Lower leg skin (tissue), 4 donors: ENCODE measurements at regions not wholly inside any gene's neighbourhood (a gene's known extent, or its start where the extent isn't known, plus 50 kb on each side); places are given as distances from the start of the nearest gene placed in this dataset.
A peak's percentile ranks its signal among the peaks of the same experiment; 100 is the strongest.

Experiments
- DNase-seq, 2 donors: peaks; one replicate each; pipeline ENCODE4 v3.0.0-alpha.2; 2019; ENCODE audit warnings: low spot score in 2 of 2
- H3K4me3 ChIP-seq: fragments of 200-600 bp; sonication (generic); 2 replicates; pipeline ENCODE4 v1.5.1; 2017; ENCODE audit warnings: mild to moderate bottlenecking, low read depth; ENCODE audit not compliant: poor library complexity, severe bottlenecking
- POLR2A ChIP-seq, 2 donors: fragments of 450-650 bp; IDR thresholded peaks; one replicate each; pipeline ENCODE4 v1.6.1; 2016 to 2017; ENCODE audit warnings: antibody characterized with exemption in 2 of 2, mild to moderate bottlenecking in 1 of 2, moderate library complexity in 1 of 2
- WGBS, 2 donors: methylation state at CpG; one replicate each; pipeline ENCODE4 v1.1.5; 2018; 5-methylcytosine and 5-hydroxymethylcytosine counted together
- intact Hi-C: fragments of 100-400 bp; cut with DNase I; formaldehyde crosslinking; loops from one replicate; pipeline ENCODE4 v1.15.0; 2023; ENCODE audit warnings: low total_unique reads
- TF ChIP-seq, protein P1 (sequence below), 3 donors: fragments of 450-650 bp; IDR thresholded peaks; one replicate each; pipeline ENCODE4 v1.5.1; 2016; ENCODE audit warnings: antibody characterized with exemption in 3 of 3, mild to moderate bottlenecking in 3 of 3, moderate library complexity in 2 of 3

DNA sequence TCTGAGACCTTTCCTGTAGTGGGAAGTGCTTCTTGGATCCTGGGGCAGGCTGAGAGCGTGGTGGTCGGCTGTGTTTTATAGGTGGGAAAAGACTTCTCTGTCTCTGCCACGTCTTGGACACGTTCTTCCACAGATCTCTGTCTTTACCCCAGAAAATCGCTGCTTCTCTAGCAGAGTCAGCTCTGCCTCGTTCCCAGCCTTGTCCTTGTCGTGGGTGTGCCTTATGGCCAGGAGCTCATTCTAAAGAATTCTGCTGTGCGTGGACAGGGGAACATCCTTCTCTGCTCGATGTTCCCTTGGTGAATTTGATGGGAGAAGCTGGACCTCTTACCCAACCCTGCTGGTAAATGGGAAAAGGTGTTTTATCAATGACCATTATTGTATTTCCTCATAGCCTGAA is 433.1 kb upstream of the C2CD4B start:
- H3K4me3 ChIP-seq, result no peak overlapping the region
- no peak for TF ChIP-seq POLR2A (IDR thresholded peaks at IDR 0.05)
- TF ChIP-seq, protein P1, sequence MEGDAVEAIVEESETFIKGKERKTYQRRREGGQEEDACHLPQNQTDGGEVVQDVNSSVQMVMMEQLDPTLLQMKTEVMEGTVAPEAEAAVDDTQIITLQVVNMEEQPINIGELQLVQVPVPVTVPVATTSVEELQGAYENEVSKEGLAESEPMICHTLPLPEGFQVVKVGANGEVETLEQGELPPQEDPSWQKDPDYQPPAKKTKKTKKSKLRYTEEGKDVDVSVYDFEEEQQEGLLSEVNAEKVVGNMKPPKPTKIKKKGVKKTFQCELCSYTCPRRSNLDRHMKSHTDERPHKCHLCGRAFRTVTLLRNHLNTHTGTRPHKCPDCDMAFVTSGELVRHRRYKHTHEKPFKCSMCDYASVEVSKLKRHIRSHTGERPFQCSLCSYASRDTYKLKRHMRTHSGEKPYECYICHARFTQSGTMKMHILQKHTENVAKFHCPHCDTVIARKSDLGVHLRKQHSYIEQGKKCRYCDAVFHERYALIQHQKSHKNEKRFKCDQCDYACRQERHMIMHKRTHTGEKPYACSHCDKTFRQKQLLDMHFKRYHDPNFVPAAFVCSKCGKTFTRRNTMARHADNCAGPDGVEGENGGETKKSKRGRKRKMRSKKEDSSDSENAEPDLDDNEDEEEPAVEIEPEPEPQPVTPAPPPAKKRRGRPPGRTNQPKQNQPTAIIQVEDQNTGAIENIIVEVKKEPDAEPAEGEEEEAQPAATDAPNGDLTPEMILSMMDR (IDR thresholded peaks at IDR 0.05), result no peak
- DNase-seq, result no peak
- 81 to 85% methylated on average over 9 of the region's 9 CpGs for WGBS, 2 donors
- intact Hi-C loops, result no loop called here

DNA sequence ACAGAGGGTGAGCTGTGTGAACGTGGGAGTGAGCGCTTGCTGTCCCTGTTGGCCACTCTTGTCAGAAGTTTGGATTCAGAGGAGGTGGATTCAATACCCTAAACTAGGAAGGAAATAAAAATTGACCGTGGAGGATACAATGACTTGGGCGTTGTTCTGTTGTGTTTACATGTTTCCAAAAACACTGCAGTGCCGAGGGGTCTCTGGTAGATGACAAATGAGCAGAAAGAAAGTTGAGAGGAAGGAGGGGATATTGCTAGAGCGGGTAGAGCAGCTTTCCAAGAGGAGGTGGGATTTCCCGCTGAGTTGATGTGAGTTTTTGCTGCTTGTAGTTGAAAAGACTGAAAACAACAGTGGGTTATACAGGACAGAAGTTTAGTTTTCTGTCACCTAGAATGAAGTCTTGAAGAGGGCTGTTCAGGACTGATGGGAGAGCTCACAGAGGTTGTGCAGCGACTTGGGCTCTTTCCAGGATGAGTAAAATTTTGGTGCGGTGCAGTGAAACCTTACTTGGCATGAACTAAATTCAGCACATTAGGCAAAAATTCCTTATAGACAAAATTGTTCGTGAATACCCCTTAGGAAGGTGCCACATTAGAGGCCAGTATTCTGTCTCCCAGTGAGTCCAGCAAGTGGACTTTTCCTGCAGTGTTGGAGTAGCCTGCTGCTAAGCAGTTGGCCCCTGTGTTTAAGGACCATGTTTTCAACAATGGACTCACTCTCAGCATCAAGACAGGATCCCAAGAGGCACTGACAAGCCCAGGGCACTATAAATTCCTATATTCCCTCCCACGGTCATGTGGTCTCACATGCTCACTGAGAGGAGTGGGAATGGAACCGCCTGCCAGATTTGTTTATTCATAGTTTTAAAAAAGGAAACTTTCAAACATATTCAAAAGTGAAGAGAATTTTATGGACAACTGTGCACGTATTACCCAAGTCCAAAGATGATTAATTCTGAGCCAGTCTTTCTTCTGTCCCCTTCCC is 435.0 kb upstream of the C2CD4B start:
- no peak overlapping the region for H3K4me3 ChIP-seq
- no peak for DNase-seq
- intact Hi-C loops, result no loop called here
- TF ChIP-seq POLR2A (IDR thresholded peaks at IDR 0.05), result no peak
- TF ChIP-seq, protein P1 (IDR thresholded peaks at IDR 0.05), result no peak
- 71 to 73% methylated on average over 13 of the region's 13 CpGs for WGBS, 2 donors

DNA sequence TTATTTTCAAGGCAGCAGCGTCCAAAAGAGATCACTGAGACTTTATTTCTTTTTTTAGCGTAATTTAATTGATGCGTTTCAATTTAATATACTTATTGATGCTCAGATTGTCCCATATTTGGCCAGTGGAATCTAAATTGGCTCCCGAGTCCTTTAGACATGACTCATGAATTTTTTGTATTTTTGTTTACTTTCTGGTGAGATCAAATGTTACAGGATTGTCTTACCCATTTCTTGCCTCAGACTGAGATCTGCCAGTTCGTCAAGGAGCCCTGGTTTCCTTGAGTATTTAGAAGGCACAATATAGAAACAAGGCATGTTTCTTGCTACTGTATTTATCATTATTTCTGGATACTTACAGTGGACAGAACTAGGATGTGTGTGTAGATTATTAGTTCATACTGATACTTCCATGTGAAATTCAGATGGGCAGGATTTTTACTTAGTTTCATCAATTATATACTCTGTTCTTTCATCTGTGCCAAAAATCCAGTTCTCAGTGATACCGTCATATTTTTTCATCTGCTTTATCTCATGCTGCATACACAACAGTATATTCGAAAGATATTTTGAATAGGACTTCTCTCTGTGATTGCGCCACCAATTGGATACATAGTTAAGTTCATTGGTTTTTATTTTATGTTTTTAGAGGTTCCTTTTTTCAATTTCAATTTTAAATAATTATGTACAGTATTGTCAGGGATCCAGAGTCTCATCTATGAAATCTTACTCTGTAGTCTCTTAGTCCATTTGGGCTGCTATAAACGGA is 436.9 kb upstream of the C2CD4B start:
- intact Hi-C loops, result no loop called here
- TF ChIP-seq, protein P1 (IDR thresholded peaks at IDR 0.05), result no peak
- TF ChIP-seq POLR2A (IDR thresholded peaks at IDR 0.05), result no peak
- WGBS, 2 donors, result 83 to 86% methylated on average over 9 of the region's 9 CpGs
- no peak overlapping the region for H3K4me3 ChIP-seq
- DNase-seq, result no peak

GRCh38 chr15:62603742-62604141 is 438.7 kb upstream of the C2CD4B start:
- no peak overlapping the region for H3K4me3 ChIP-seq
- 41 to 47% methylated on average over 1 of the region's 1 CpG for WGBS, 2 donors
- intact Hi-C loops, result no loop called here
- peak in 1 of 2 donors; percentile 60 for DNase-seq
- no peak for TF ChIP-seq POLR2A (IDR thresholded peaks at IDR 0.05)
- TF ChIP-seq, protein P1 (IDR thresholded peaks at IDR 0.05), result no peak

DNA sequence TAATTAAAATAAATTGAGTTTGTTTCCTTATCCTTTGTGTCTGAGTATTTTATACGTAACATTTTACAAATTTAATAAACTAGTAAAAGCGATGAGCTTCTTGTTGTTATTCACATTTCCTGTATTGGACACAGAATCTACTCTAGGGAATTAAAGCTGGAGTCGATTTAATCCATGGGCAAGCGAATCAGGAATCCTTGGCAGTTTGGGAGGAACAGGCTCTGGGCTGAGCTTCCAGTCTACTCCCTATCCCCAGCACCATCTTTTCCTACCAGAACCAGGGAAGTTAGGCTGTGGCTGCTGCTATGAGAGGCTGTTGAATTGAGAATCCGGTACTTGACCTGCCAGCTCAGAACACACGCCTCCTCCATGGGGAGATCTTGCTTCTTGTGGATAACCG is 437.3 kb upstream of the TPM1 start:
- H3K4me3 ChIP-seq, result no peak overlapping the region
- TF ChIP-seq POLR2A (IDR thresholded peaks at IDR 0.05), result no peak
- TF ChIP-seq, protein P1 (IDR thresholded peaks at IDR 0.05), result no peak
- 71 to 72% methylated on average over 7 of the region's 7 CpGs for WGBS, 2 donors
- intact Hi-C loops, result no loop called here
- DNase-seq, result no peak
